ENCODE measurements at regions not wholly inside any gene's neighbourhood (a gene's known extent, or its start where the extent isn't known, plus 50 kb on each side); places are given as distances from the start of the nearest gene placed in this dataset.
"Not testable (repeated sequence)": the region's sequence is repeated elsewhere in the genome, so short reads cannot be mapped to it uniquely, and the experiment has no call there.

DNA sequence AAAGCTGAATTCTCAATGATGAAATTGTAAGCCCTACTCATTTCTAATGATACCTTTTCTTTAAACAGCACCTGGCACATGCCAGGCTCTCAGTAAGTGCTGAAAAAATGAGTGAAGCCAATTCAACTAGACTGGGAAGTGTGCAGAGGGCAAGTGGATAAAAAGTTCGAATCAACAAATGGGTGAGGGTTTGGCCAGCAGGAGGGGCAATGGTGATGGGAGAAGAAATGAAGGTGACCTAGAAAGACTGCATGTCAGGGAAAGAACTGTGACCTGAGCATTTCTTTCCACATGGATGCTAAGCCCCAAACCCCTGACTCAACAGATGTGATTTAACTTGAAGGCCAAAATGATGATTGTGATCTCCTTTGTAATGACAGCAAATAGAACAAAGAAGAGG, 54.6 kb downstream of the DKK1 start:
- Mint-ChIP-seq H3K27me3 (ENCODE audit: insufficient read depth) (no peaks in the 10 kb centered on the region; the same call in 1 of the 2 replicates), H3K9me3 (peaks cover 13% of the 10 kb centered on the region), H3K36me3 (ENCODE audit: low read depth) (peaks cover 27% of the 10 kb centered on the region), H3K27ac (no peak overlapping the region), H3K4me1 (ENCODE audit: low read depth) (0 out of 2 replicates have a peak, but pooled peaks cover 6% of the 10 kb centered on the region), H3K4me3 (no peak overlapping the region)
- no peak for DNase-seq
- TF ChIP-seq, protein P1, sequence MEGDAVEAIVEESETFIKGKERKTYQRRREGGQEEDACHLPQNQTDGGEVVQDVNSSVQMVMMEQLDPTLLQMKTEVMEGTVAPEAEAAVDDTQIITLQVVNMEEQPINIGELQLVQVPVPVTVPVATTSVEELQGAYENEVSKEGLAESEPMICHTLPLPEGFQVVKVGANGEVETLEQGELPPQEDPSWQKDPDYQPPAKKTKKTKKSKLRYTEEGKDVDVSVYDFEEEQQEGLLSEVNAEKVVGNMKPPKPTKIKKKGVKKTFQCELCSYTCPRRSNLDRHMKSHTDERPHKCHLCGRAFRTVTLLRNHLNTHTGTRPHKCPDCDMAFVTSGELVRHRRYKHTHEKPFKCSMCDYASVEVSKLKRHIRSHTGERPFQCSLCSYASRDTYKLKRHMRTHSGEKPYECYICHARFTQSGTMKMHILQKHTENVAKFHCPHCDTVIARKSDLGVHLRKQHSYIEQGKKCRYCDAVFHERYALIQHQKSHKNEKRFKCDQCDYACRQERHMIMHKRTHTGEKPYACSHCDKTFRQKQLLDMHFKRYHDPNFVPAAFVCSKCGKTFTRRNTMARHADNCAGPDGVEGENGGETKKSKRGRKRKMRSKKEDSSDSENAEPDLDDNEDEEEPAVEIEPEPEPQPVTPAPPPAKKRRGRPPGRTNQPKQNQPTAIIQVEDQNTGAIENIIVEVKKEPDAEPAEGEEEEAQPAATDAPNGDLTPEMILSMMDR (IDR thresholded peaks at IDR 0.05): no peak

DNA sequence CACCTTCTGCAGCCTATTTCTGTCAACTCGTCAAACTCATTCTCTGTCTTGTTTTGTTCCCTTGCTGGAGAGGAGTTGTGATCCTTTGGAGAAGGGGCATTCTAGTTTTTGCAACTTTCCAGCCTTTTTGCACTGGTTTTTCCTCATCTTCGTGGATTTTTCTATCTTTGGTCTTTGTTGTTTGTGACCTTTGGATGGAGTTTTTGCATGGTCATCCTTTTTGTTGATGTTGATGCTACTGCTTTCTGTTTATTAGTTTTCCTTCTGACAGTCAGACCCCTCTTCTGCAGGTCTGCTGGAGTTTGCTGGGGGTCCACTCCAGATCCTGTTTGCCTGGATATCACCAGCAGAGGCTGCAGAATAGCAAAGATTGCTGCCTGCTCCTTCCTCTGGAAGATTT, 60.1 kb downstream of the DKK1 start:
- not testable (repeated sequence) for H3K9me3 Mint-ChIP-seq; H3K27ac Mint-ChIP-seq; DNase-seq; H3K4me1 Mint-ChIP-seq (ENCODE audit: low read depth); H3K27me3 Mint-ChIP-seq (ENCODE audit: insufficient read depth); H3K4me3 Mint-ChIP-seq
- H3K36me3 Mint-ChIP-seq (ENCODE audit: low read depth): peaks cover 19% of the 10 kb centered on the region

DNA sequence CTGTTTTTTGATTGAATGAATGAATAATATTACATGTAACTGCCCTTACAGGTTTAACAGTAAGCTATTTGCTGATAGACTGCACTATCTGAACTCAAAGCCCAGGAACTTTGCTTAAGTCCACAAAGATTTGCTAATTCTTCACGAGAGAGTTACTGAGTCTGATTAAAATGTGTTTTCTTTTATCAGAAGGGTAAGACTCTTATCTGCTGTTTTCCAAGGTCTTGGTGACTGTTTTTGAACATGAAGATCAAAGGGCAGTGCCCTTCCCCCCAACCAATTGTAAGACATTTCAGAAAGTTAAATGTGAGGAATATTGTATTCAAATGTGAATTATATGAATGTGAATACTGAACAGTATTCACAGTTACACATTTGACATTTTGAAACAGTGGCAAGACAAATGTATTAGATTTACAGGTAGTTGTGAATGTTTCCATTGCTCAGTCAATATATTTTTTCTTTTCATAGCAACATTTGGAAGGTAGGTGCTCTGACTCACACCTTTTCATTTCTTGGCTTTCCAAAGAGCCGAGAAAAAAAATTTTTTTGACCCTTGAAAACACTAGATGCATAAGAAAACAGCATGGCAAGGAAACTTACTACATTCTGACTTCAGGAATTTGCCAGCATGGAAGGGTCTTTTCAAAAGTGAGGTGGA, 62.7 kb downstream of the DKK1 start:
- Mint-ChIP-seq H3K36me3 (ENCODE audit: low read depth) (peaks cover 19% of the 10 kb centered on the region), H3K9me3 (peaks cover 9% of the 10 kb centered on the region), H3K4me3 (no peak overlapping the region), H3K27ac (no peak overlapping the region), H3K27me3 (ENCODE audit: insufficient read depth) (no peaks in the 10 kb centered on the region; the same call in 1 of the 2 replicates), H3K4me1 (ENCODE audit: low read depth) (no peaks in the 10 kb centered on the region; the same call in 1 of the 2 replicates)
- TF ChIP-seq, protein P1 (IDR thresholded peaks at IDR 0.05): no peak
- DNase-seq: no peak

DNA sequence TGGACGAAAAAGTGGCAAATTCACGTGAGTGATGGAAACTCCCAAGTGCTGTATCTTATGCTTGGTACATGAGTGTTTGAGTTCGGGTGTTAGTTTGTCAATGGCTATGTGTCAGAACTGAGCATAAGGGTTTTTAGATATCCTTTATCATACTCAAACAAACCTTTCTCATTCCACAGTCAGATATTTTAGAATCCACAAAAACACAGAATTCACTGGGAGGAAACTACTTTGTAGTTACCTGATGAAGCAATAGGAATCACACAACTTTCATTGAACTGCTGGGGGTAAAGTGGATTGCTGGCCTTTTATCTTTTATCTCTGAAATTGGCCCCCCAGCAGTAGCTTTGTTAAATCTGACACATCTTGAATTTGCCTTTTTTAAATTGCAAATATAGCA, 64.0 kb downstream of the DKK1 start:
- Mint-ChIP-seq H3K27me3 (ENCODE audit: insufficient read depth) (no peaks in the 10 kb centered on the region), H3K4me1 (ENCODE audit: low read depth) (peaks cover 7% of the 10 kb centered on the region), H3K27ac (no peak overlapping the region), H3K4me3 (no peak overlapping the region), H3K9me3 (peaks cover 9% of the 10 kb centered on the region), H3K36me3 (ENCODE audit: low read depth) (peaks cover 19% of the 10 kb centered on the region)
- no peak for DNase-seq
- TF ChIP-seq, protein P1 (IDR thresholded peaks at IDR 0.05): no peak

DNA sequence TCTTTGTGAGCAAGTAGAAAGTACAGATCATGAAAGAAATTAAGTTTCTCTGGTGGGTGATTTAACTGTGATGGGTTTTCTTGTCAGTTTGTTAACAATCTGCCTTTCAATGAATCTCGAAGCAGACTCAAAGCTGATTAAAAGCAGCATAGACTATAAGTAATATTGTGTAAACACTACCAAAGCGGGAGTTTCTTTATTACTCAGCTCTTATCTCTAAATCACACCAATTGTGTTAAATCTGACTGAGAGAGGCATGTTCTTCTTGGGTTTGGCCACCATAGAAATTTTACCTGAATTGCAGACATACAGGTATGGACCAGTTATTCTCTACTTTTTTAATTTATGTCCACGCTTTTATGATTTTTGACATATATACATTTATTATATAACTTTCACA, 65.2 kb downstream of the DKK1 start:
- H3K9me3 Mint-ChIP-seq: peaks cover 9% of the 10 kb centered on the region
- H3K36me3 Mint-ChIP-seq (ENCODE audit: low read depth): peaks cover 11% of the 10 kb centered on the region
- H3K27me3 Mint-ChIP-seq (ENCODE audit: insufficient read depth): no peaks in the 10 kb centered on the region
- TF ChIP-seq, protein P1 (IDR thresholded peaks at IDR 0.05): no peak
- H3K4me3 Mint-ChIP-seq: no peak overlapping the region
- H3K4me1 Mint-ChIP-seq (ENCODE audit: low read depth): peaks cover 10% of the 10 kb centered on the region
- DNase-seq: no peak
- no peak overlapping the region for H3K27ac Mint-ChIP-seq

DNA sequence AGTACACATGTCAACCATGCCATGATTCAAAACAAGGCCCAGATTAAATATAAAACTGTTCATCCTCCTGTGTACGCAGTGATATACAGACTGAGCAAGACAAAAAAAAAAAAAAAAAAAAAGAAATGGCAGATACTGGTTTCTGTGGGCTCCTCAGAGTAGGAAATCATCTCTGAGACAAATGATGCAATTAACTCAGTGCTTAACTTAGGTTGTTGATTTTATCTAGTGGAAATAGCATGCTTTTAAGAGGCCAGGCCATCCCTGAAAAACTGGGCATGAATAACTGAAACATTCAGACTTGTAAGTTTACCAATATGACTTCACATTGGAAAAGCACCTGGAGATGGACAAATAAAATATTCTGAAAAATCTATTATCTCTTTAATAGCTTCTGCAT, 69.0 kb downstream of the DKK1 start:
- Mint-ChIP-seq H3K9me3 (no peaks in the 10 kb centered on the region), H3K4me1 (ENCODE audit: low read depth) (peaks cover 10% of the 10 kb centered on the region), H3K27ac (peak overlapping the region; percentile 5; the same call in 1 of the 2 replicates), H3K27me3 (ENCODE audit: insufficient read depth) (no peaks in the 10 kb centered on the region), H3K4me3 (no peak overlapping the region), H3K36me3 (ENCODE audit: low read depth) (no peaks in the 10 kb centered on the region; the same call in 1 of the 2 replicates)
- no peak for DNase-seq
- TF ChIP-seq, protein P1 (IDR thresholded peaks at IDR 0.05): no peak
